Neuronal stem cell (in vitro differentiated cells): ENCODE measurements at regions not wholly inside any gene's neighbourhood (a gene's known extent, or its start where the extent isn't known, plus 50 kb on each side); places are given as distances from the start of the nearest gene placed in this dataset.

Experiments
- DNase-seq: peaks from one replicate; pipeline ENCODE4 v3.0.0-alpha.2; 2013; ENCODE audit warnings: low spot score
- H2AFZ ChIP-seq: one replicate; pipeline ENCODE4 v1.6.1; 2013; ENCODE audit warnings: mild to moderate bottlenecking, low read length, inconsistent platforms
- H2AK5ac ChIP-seq: 2 replicates; pipeline ENCODE4 v1.6.1; 2013; ENCODE audit warnings: low read depth, mild to moderate bottlenecking, inconsistent platforms, low read length, moderate library complexity, mixed read lengths
- H2BK120ac ChIP-seq: 2 replicates; pipeline ENCODE4 v1.6.1; 2013; ENCODE audit warnings: low read depth, mild to moderate bottlenecking, inconsistent platforms, low read length, moderate library complexity, mixed read lengths
- H2BK12ac ChIP-seq: one replicate; pipeline ENCODE4 v1.6.1; 2013; ENCODE audit warnings: low read length, inconsistent platforms
- H2BK15ac ChIP-seq: 2 replicates; pipeline ENCODE4 v1.6.1; 2013; ENCODE audit warnings: mild to moderate bottlenecking, low read length, inconsistent platforms, mixed read lengths
- H2BK5ac ChIP-seq: one replicate; pipeline ENCODE4 v1.6.1; 2013; ENCODE audit warnings: inconsistent platforms, mild to moderate bottlenecking, low read length, moderate library complexity
- H3K14ac ChIP-seq: one replicate; pipeline ENCODE4 v1.6.1; 2013; ENCODE audit warnings: low read length, inconsistent platforms
- H3K18ac ChIP-seq: 2 replicates; pipeline ENCODE4 v1.6.1; 2013; ENCODE audit warnings: low read length, inconsistent platforms
- H3K23ac ChIP-seq: 2 replicates; pipeline ENCODE4 v1.6.1; 2013; ENCODE audit warnings: low read depth, mild to moderate bottlenecking, mixed read lengths, low read length, inconsistent platforms; ENCODE audit not compliant: poor library complexity
- H3K27ac ChIP-seq: replicated peaks from 3 replicates; pipeline ENCODE4 v1.5.1; 2013; ENCODE audit warnings: low read length, inconsistent platforms
- H3K27me3 ChIP-seq, 3 experiments: 2 replicates each; pipeline ENCODE4 v1.6.1; 2013; ENCODE audit warnings: low read length in 3 of 3, mild to moderate bottlenecking in 2 of 3, inconsistent platforms in 1 of 3, low read depth in 1 of 3, mixed read lengths in 1 of 3, moderate library complexity in 1 of 3; ENCODE audit not compliant: control insufficient read depth in 3 of 3, insufficient read depth in 3 of 3
- H3K36me3 ChIP-seq, 2 donors: replicated peaks in 1 of 2; 2 replicates each; pipeline ENCODE4 v1.6.1; 2013; ENCODE audit warnings: low read length in 2 of 2; ENCODE audit not compliant: control insufficient read depth in 2 of 2, insufficient read depth in 2 of 2
- H3K4ac ChIP-seq: 2 replicates; pipeline ENCODE4 v1.6.1; 2013; ENCODE audit warnings: inconsistent platforms, mild to moderate bottlenecking, low read length, moderate library complexity
- H3K4me1 ChIP-seq, 2 donors: 1 replicate in 1 of 2; 2 replicates in 1 of 2; pipeline ENCODE4 v1.6.1; 2013; ENCODE audit warnings: low read length in 2 of 2, low read depth in 1 of 2; ENCODE audit not compliant: control insufficient read depth in 2 of 2, insufficient read depth in 1 of 2
- H3K4me2 ChIP-seq: one replicate; pipeline ENCODE4 v1.6.1; 2013; ENCODE audit warnings: mild to moderate bottlenecking, low read length, inconsistent platforms; ENCODE audit not compliant: insufficient read depth, poor library complexity, severe bottlenecking
- H3K4me3 ChIP-seq, 2 donors: 2 replicates each; pipeline ENCODE4 v1.5.1; 2013; ENCODE audit warnings: low read length in 2 of 2, mild to moderate bottlenecking in 2 of 2, inconsistent platforms in 1 of 2, moderate library complexity in 1 of 2
- H3K79me1 ChIP-seq: one replicate; pipeline ENCODE4 v1.6.1; 2013; ENCODE audit warnings: low read depth, mild to moderate bottlenecking, inconsistent platforms, low read length, moderate library complexity
- H3K9ac ChIP-seq: one replicate; pipeline ENCODE4 v1.6.1; 2013; ENCODE audit warnings: mild to moderate bottlenecking, low read depth, low read length, inconsistent platforms; ENCODE audit not compliant: poor library complexity
- H3K9me3 ChIP-seq, 2 donors: replicated peaks in 1 of 2; 2 replicates each; pipeline versions ENCODE3 to v1.6.1; 2013; ENCODE audit warnings: low read length in 2 of 2, mild to moderate bottlenecking in 2 of 2, inconsistent platforms in 1 of 2, low read depth in 1 of 2, mixed read lengths in 1 of 2, moderate library complexity in 1 of 2; ENCODE audit not compliant: control insufficient read depth in 2 of 2, insufficient read depth in 1 of 2
- H4K8ac ChIP-seq: one replicate; pipeline ENCODE4 v1.6.1; 2013; ENCODE audit warnings: low read depth, mild to moderate bottlenecking, inconsistent platforms, low read length, moderate library complexity
- H4K91ac ChIP-seq: one replicate; pipeline ENCODE4 v1.6.1; 2013; ENCODE audit warnings: low read length, low read depth, mild to moderate bottlenecking, inconsistent platforms; ENCODE audit not compliant: poor library complexity
- WGBS, 2 donors: extraction: QIAGEN DNeasy Blood & Tissue Kit; methylation state at CpG; one replicate each; pipeline ENCODE4 v1.1.7; 2013; ENCODE audit warnings: missing lambda C conversion rate in 2 of 2, mixed read lengths in 1 of 2; ENCODE audit not compliant: insufficient read length in 2 of 2, insufficient replicate concordance in 1 of 2; ENCODE audit errors: extremely low coverage in 2 of 2; 5-methylcytosine and 5-hydroxymethylcytosine counted together

GRCh38 chr5:120869831-120870230 is 405.7 kb downstream of the PRR16 start:
- Histone ChIP-seq H2BK12ac (no peak overlapping the region), H3K79me1 (no peaks in the 10 kb centered on the region), H2AFZ (no peak overlapping the region), H2BK5ac (no peak overlapping the region), H3K36me3 (no peaks in the 10 kb centered on the region), H3K4me2 (no peak overlapping the region), H3K14ac (no peak overlapping the region), H3K4ac (no peak overlapping the region), H3K23ac (no peak overlapping the region), H2BK15ac (no peak overlapping the region), H2AK5ac (no peak overlapping the region), H3K27me3 (no peaks in the 10 kb centered on the region), H4K91ac (no peak overlapping the region), H3K18ac (no peak overlapping the region), H2BK120ac (no peak overlapping the region), H3K4me1 (no peaks in the 10 kb centered on the region), H4K8ac (no peak overlapping the region), H3K9ac (no peak overlapping the region), H3K9me3 (no peaks in the 10 kb centered on the region), H3K27ac (no peak overlapping the region), H3K4me3 (no peak overlapping the region)
- WGBS, 2 donors: no CpG with 5 or more reads among the region's 1 CpG
- DNase-seq: no peak

- Histone ChIP-seq H3K18ac (no peak overlapping the region), H2AFZ (no peak overlapping the region), H4K8ac (no peak overlapping the region), H3K9me3 (no peaks in the 10 kb centered on the region), H4K91ac (no peak overlapping the region), H3K27ac (no peak overlapping the region), H3K4me2 (no peak overlapping the region), H3K4me3 (no peak overlapping the region), H3K9ac (no peak overlapping the region), H3K14ac (no peak overlapping the region), H2BK120ac (no peak overlapping the region), H2BK15ac (no peak overlapping the region), H3K4me1 (no peaks in the 10 kb centered on the region), H3K79me1 (no peaks in the 10 kb centered on the region), H3K4ac (no peak overlapping the region), H3K27me3 (no peaks in the 10 kb centered on the region), H2BK5ac (no peak overlapping the region), H2AK5ac (no peak overlapping the region), H3K23ac (no peak overlapping the region), H2BK12ac (no peak overlapping the region), H3K36me3 (no peaks in the 10 kb centered on the region)
- no peak for DNase-seq
- no CpG with 5 or more reads among the region's 2 CpGs for WGBS, 2 donors
Observed at GRCh38 chr5:120872297-120872696, 408.2 kb downstream of the PRR16 start.

DNA sequence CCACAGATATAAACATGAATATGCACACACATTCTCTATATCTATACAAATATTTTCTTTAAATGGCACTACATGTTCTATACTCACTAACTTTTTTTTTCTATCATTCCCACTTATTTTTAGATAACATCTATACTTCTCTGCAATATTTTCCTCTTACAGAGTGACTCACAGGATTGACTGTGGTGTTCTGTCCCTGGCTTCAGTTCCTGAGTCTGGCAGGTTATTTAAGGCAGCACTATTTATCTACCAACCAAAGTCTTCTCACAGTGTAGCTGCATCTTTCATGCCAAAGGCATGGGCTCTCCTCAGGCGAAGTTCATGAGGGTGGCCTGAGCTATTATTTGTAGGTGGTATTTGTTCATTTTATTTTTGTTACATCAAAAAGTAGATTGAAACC is 409.0 kb downstream of the PRR16 start:
- no peak overlapping the region for H3K4ac ChIP-seq
- H3K4me2 ChIP-seq: no peak overlapping the region
- no peak overlapping the region for H2BK120ac ChIP-seq
- no peaks in the 10 kb centered on the region for H3K36me3 ChIP-seq
- WGBS, 2 donors: no CpG with 5 or more reads among the region's 1 CpG
- H3K79me1 ChIP-seq: no peaks in the 10 kb centered on the region
- H3K9me3 ChIP-seq: no peaks in the 10 kb centered on the region
- no peak overlapping the region for H2BK15ac ChIP-seq
- no peaks in the 10 kb centered on the region for H3K27me3 ChIP-seq
- H3K18ac ChIP-seq: no peak overlapping the region
- no peak overlapping the region for H3K23ac ChIP-seq
- H4K91ac ChIP-seq: no peak overlapping the region
- H3K4me1 ChIP-seq: no peaks in the 10 kb centered on the region
- no peak overlapping the region for H4K8ac ChIP-seq
- DNase-seq: no peak
- H3K4me3 ChIP-seq: no peak overlapping the region
- H2AFZ ChIP-seq: no peak overlapping the region
- H3K9ac ChIP-seq: no peak overlapping the region
- H2BK12ac ChIP-seq: no peak overlapping the region
- H3K27ac ChIP-seq: no peak overlapping the region
- no peak overlapping the region for H3K14ac ChIP-seq
- no peak overlapping the region for H2BK5ac ChIP-seq
- H2AK5ac ChIP-seq: no peak overlapping the region

DNA sequence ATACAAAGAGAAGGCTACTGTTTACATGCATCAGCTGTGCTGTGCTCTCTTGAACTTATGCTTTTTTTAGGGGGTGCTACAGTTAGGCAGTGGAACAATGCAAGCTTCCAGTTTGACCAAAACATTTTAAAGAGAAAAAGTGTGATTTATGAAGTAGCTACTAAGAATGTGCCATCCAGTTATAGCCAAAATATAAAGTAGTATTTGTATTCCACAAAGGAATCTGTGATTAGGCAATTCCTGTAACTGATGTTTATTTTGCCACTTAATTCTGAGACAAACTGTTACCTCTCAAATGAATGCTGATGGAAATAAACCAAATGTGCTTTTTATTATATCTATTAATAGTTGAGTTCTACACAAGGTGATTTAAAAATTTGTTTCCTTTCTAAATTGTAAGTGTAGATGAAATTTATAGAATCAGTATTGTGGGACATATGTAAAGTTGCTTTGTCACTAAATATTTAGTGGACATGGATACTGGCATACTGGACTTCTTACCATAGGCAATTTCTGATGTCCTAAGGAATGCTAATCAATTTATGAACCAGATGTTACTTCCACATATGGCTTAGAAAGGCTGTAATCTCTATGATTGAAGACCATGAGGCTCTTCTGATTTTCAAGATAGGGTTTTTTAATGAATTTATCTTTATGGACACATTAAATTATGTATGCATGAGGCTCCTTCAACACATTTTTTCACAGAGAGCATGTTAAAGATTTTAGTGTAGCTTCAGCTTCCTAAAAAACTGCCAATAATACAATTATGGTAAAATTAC is 410.2 kb downstream of the PRR16 start:
- no peak overlapping the region for H3K14ac ChIP-seq

More for the DNA sequence above, 410.2 kb downstream of the PRR16 start:
- Histone ChIP-seq H3K79me1 (no peaks in the 10 kb centered on the region), H3K27ac (no peak overlapping the region), H3K4ac (no peak overlapping the region), H3K9me3 (no peaks in the 10 kb centered on the region), H3K4me2 (no peak overlapping the region), H4K8ac (no peak overlapping the region), H3K18ac (no peak overlapping the region), H3K4me1 (no peaks in the 10 kb centered on the region), H2BK12ac (no peak overlapping the region), H2BK120ac (no peak overlapping the region), H2AFZ (no peak overlapping the region), H3K4me3 (no peak overlapping the region), H3K9ac (no peak overlapping the region), H4K91ac (no peak overlapping the region), H2BK15ac (no peak overlapping the region), H3K27me3 (no peaks in the 10 kb centered on the region), H2BK5ac (no peak overlapping the region), H3K36me3 (no peaks in the 10 kb centered on the region), H3K23ac (no peak overlapping the region), H2AK5ac (no peak overlapping the region)
- DNase-seq: no peak
